CD4-positive, alpha-beta T cell treated with Interferon gamma for 1 hour (primary cell): ENCODE measurements at regions not wholly inside any gene's neighbourhood (a gene's known extent, or its start where the extent isn't known, plus 50 kb on each side); places are given as distances from the start of the nearest gene placed in this dataset.
A peak's percentile ranks its signal among the peaks of the same experiment; 100 is the strongest.
"Not testable (repeated sequence)": the region's sequence is repeated elsewhere in the genome, so short reads cannot be mapped to it uniquely, and the experiment has no call there.

ENCODE experiments used
- DNase-seq: peaks from one replicate; pipeline ENCODE4 v3.0.0-alpha.2; 2020

GRCh38 chr2:91742973-91743490 is 3051.6 kb downstream of the RPIA start:
- not testable (repeated sequence) for DNase-seq

- DNase-seq, result not testable (repeated sequence)
Observed at GRCh38 chr2:91743910-91744309, 3052.4 kb downstream of the RPIA start.

- not testable (repeated sequence) for DNase-seq
Observed at GRCh38 chr2:91744700-91745141, 3053.2 kb downstream of the RPIA start.

- DNase-seq, result no peak
Observed at GRCh38 chr2:91748902-91749301, 3057.4 kb downstream of the RPIA start.

GRCh38 chr2:91749665-91750064 is 3058.2 kb downstream of the RPIA start:
- not testable (repeated sequence) for DNase-seq

GRCh38 chr2:91759361-91759941 is 3068.0 kb downstream of the RPIA start:
- not testable (repeated sequence) for DNase-seq

GRCh38 chr2:91760672-91761071 is 3069.2 kb downstream of the RPIA start:
- DNase-seq, result not testable (repeated sequence)

GRCh38 chr2:91762312-91762711 is 3070.8 kb downstream of the RPIA start:
- DNase-seq, result not testable (repeated sequence)

GRCh38 chr2:91763710-91764109 is 3072.2 kb downstream of the RPIA start:
- DNase-seq, result not testable (repeated sequence)

GRCh38 chr2:91764581-91765002 is 3073.1 kb downstream of the RPIA start:
- DNase-seq, result not testable (repeated sequence)

- DNase-seq, result not testable (repeated sequence)
Observed at GRCh38 chr2:91765018-91765754, 3073.7 kb downstream of the RPIA start.

- DNase-seq, result peak; percentile 61
Observed at GRCh38 chr2:91766349-91767048, 3075.0 kb downstream of the RPIA start.

GRCh38 chr2:91768301-91768700 is 3076.8 kb downstream of the RPIA start:
- DNase-seq, result not testable (repeated sequence)

GRCh38 chr2:91768997-91769396 is 3077.5 kb downstream of the RPIA start:
- not testable (repeated sequence) for DNase-seq

GRCh38 chr2:91770046-91770575 is 3078.6 kb downstream of the RPIA start:
- DNase-seq, result not testable (repeated sequence)

GRCh38 chr2:91771604-91772003 is 3080.1 kb downstream of the RPIA start:
- DNase-seq, result not testable (repeated sequence)

GRCh38 chr2:91772240-91772937 is 3080.9 kb downstream of the RPIA start:
- peak; percentile 56 for DNase-seq

GRCh38 chr2:91773810-91774209 is 3082.3 kb downstream of the RPIA start:
- not testable (repeated sequence) for DNase-seq

- not testable (repeated sequence) for DNase-seq
Observed at GRCh38 chr2:91775193-91775592, 3083.7 kb downstream of the RPIA start.

- not testable (repeated sequence) for DNase-seq
Observed at GRCh38 chr2:91780324-91780723, 3088.9 kb downstream of the RPIA start.

- not testable (repeated sequence) for DNase-seq
Observed at GRCh38 chr2:91809391-91809790, 3061.8 kb upstream of the TEKT4 start.
